ENCODE measurements at regions not wholly inside any gene's neighbourhood (a gene's known extent, or its start where the extent isn't known, plus 50 kb on each side); places are given as distances from the start of the nearest gene placed in this dataset.

DNA sequence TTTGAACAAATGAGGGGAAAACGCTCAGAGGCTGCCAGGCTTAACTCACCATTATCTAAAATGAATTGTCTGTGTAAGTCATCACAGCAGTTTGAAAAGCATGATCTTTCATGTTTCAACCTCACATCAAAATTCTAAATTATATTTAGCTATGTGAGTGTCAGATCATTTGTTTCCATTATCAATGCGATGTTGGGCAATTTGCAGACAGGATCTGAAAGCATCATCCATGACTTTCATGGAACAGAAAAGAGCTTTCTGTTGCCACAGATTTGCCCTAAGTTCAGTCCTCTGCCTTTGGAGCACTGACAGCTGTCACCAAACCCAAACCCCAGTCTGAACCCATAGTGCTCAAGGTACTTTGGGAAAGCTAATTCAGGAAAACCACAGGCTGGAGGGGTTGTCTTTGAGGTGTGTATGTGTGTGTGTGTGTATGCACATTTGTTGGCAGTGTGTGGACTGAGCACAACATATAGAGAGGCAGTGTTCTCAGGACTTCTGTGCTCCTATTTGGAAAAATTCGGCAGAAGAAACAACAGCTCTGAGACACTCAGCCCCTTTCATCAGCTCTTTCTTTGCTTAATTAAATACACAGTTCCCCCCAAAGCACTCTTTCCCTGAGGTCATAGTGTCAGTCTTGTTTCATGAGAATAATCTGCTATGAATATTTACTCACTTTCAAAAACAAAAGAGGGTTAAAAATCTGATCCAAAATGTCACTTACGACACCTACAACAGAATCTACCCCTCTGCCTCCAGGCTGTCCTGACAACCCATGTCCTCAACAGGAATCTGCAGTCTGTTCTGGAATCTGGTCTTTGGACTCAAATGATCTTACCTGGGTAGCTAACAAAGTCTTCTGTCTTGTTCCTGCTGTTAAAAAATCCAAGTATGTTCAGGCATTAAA is 188.5 kb upstream of the KLF14 start:
- TF ChIP-seq, protein P1, sequence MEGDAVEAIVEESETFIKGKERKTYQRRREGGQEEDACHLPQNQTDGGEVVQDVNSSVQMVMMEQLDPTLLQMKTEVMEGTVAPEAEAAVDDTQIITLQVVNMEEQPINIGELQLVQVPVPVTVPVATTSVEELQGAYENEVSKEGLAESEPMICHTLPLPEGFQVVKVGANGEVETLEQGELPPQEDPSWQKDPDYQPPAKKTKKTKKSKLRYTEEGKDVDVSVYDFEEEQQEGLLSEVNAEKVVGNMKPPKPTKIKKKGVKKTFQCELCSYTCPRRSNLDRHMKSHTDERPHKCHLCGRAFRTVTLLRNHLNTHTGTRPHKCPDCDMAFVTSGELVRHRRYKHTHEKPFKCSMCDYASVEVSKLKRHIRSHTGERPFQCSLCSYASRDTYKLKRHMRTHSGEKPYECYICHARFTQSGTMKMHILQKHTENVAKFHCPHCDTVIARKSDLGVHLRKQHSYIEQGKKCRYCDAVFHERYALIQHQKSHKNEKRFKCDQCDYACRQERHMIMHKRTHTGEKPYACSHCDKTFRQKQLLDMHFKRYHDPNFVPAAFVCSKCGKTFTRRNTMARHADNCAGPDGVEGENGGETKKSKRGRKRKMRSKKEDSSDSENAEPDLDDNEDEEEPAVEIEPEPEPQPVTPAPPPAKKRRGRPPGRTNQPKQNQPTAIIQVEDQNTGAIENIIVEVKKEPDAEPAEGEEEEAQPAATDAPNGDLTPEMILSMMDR (conservative IDR thresholded peaks at IDR 0.05; ENCODE audit: low read depth, low read length) = no peak
- TF ChIP-seq EZH2 (IDR thresholded peaks at IDR 0.05; ENCODE audit: borderline replicate concordance, low read depth, low read length, poor library complexity, severe bottlenecking) = no peak

Measured in A673 (cell line).